DMS53 (cell line): ENCODE measurements at regions not wholly inside any gene's neighbourhood (a gene's known extent, or its start where the extent isn't known, plus 50 kb on each side); places are given as distances from the start of the nearest gene placed in this dataset.

Experiments
- DNase-seq: peaks from one replicate; lab custom pipeline; 2025; lab: John Stamatoyannopoulos, UW

DNA sequence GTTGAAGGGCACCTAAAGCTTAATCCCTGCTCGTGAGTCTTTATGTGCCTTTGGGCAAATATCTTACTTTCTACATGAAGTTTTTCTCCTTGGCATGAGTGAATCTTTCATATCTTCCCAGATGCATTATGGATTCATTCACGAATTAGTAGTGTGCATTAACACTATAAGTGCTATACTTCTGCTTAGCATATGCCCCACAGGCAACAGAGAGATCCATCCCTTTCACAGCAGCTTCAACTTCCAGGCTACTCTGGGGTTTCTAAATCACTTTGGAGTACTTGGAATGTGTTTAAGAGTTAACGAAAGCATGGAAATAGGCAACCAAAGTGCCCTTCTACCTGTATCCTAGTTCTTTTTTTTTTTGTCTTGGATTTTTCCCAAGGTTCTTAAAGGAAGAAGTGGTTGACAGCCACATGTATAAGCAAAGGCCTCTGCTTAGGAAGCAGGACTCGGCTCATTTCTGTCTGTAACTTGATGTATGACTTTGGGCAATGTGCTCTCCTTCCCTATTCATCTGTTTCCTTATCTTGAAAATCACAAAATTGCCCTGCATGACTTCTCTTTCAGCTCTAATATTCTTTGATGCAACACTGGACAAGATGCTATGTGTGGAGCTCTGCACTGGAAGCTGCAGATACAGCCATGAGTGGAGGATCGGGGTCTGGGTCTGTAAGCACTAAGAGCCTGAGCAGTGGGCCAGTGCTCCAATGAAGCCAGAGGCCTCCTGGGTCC is 54.5 kb upstream of the ME3 start:
- DNase-seq: no peak

DNA sequence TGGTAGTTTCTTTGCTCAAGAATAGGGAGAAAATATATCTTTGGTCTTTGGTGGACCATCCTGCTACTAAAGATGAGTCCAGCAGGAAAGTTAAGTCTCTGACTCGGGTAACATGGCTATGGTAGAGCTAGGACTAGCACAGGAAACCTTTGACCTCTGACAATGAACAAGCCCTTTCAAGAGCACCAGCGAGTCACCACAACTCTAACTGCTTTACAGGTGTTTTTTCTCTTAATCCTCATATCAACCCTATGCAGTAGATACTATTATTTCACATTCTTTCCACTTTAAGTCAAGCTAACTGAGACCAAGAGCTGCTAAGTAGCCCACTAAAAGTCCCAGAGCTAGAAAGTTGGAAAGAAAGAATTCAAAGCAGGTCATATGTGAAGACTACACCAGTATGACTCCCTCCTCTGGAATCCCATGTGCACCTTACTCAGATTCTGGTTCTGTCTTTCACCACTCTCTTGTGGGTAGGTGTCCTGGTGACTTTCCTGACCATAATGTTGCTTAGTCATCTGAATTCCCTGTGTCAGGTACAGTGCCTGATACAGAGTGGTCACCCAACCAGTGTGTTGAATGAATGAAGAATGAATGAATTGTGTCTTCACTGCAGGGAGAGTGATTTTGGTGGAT is 53.8 kb upstream of the ME3 start:
- peak; percentile 64 for DNase-seq

DNA sequence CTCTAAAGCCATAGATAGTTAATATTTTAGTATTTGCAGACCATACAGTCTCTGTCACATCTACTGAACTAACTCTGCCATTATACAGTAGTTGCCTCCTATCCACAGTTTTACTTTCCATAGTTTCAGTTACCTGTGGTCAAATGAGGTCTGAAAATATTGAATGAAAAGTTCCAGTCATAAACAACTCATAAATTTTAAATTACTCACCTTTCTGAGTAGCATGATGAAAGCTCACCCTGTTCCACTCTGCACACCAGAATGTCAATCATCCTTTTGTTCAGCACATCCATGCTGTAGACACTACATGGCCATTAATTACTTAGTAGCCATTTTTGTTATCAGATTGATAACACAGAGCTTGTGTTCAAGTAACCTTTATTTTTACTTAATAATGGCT is 51.7 kb upstream of the ME3 start:
- no peak for DNase-seq

- DNase-seq: no peak
Measured at GRCh38 chr11:86723281-86723680, 50.9 kb upstream of the ME3 start.

DNA sequence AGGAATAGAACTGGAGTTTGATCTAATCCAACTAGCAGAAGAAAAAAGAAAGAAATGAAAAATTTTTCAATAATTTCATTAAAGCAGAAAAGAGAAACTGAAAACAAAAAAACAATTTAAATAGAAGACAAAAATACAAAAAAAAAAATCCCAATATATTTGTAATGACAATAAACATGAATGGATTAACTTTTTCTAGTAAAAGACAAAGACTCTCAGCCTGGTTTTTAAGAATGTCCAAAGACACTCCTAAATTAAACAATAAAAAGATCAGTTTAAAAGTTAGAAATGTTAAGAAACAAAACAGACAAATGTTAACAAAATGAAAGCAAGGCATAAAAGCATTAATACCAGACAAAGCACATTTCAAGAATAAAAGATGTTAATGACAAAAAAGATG is 50.3 kb upstream of the ME3 start:
- no peak for DNase-seq
